SKM-1 (cell line): ENCODE measurements at regions not wholly inside any gene's neighbourhood (a gene's known extent, or its start where the extent isn't known, plus 50 kb on each side); places are given as distances from the start of the nearest gene placed in this dataset.

Experiments
- DNase-seq: peaks from one replicate; lab custom pipeline; 2025; ENCODE audit not compliant: unreplicated experiment; lab: John Stamatoyannopoulos, UW

DNA sequence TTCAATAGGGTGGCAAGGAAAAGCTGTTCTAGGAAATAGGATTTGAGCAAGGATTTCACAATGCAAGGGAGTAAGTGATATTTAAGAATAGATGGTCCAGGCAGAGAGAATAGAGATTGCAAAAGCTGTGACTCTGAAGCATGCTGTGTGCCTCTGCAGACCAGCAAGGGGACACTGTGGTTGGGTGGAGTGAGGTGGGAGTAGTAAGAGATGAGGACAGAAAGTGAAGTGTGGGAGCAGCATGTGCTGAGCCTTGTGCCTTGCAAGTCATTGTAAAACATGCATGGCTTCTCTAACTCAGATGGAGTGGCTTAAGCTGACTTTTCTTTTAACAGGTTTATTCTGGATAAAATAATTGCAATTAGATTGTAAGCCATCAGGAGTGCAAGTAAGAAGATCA lies 442.4 kb downstream of the CCSER2 start:
- no peak for DNase-seq

DNA sequence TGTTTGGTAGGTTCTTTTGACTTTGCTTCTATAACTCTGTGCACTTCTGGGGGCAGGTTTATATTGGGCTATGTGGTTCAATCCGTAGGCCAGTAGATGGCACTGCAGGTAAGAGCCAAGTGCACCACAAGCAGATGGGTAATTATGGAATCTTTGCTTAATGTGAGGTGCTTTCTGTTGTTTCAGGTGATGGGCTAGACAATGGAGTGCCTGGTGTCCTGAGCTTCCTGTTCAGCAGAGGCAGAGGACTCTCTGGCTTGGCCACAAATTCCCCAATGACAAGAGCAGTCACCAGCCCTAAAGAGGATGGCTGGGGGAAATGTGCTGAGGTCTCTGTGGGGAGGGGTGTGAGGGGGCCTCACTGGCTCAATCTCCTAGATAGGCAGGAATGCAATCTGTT lies 455.0 kb downstream of the CCSER2 start:
- no peak for DNase-seq

DNA sequence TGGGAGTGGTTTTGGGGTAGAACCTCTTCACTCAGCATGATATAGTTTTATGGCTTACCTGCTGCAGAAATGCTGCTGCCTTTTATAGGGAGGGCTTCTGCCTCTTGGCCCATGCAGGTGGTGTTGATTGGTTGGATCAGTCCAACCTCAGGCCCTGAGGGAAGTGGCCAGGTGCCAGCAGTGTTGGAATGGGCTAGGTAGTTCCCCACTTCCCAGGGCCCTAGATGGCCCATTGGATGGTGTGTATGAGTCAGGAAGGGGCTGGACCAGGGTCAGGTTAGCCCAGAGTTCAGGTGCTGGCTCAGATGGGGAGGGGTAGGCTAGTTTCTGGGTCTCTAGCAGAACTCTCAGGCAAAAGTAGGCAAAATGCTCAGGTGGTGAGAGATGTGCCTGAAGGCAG lies 455.5 kb downstream of the CCSER2 start:
- DNase-seq: no peak

DNA sequence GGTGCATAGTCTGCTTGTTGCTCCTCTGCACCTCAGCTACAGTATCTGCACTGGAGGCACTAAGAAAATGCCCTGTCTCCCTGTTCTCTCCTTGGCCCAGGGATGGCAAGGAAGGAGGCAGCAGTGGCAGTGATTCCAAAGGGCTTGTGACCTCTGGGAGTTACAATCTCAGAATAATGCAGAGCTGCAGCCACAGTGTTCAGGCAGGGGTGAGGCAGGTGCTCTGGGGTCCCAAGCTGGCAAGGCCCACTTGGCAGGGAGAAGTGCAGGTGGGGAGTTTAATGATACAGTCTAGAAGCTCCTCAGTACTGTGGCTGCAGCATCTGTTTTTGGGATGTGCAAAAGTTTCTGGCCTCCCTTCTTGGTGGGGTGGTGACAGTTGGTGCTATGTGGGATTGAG lies 456.4 kb downstream of the CCSER2 start:
- DNase-seq: no peak

DNA sequence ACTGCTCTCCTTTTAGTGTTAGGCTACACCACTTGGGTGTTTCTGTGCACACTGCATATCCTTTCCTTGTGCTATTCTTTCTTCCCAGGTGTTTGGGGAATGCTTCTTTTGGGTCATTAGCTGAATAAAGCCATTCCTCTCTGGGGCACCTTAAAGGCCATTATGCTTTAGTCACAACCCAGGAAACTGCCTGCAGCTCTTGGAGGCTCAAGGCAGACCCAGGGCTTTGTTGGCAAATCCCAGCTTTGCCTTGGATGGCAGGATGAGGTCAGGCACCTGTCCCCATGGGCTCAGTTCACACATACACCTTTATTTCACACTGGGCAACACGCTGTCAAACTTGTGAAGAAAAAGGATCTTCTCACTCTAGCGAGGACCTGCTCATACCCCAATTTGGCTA lies 460.6 kb downstream of the CCSER2 start:
- DNase-seq: no peak

DNA sequence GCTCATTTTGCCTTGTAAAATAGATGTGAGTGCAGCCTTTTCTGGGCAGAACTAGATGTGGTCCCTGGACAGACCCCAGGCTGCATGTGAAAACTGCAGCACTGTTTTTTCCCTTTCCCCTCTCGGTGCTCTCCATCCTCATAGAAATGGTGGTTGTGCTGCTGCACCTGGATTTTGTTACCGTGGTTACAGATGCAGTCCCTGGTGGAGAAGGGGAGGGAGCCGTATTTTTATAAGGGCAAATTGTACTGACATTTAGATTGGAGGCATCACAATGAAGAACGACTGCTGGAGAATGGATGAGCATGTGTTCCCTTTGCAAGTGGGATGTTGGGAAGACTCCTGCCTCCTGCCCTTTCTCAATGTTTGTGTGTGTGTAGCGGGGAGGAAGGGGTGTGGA lies 469.9 kb downstream of the CCSER2 start:
- DNase-seq: no peak

DNA sequence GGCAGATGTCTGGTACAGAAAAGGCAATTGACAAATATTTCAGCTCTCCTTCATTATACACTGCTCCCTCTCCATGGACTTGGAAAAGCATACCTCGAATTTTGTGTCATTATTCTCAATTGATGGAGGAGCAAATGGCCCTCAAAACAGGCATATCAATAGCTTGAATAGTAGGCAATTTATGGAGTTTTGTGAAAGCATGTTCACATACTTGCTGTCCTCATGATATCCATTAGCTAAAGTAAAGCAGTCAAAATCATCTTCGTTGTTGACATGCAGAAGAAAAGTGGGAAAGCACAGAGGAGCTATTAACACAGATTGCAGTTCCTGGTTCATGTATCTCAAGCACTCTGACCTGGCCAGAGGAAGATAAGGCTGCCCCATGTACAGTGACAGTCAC lies 472.8 kb downstream of the CCSER2 start:
- no peak for DNase-seq

DNA sequence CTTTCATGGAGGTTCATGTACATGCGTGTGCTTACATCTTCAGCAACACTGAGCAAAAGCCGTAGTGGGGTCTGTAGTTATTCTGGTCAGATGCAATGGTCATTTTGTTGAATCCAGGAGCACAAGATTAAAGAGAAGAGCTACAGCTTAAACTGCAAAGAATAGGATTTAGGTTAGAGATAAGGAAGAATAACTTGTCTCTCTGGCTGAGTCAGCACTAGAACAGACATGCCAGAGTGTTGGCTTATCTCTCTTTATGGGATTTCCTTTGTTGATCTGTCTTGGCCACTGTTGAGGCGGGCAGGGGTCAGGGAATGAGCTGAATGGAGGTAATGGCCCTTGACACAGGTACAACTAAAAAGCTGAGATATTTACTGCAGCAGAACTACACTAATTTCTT lies 473.5 kb downstream of the CCSER2 start:
- DNase-seq: no peak

DNA sequence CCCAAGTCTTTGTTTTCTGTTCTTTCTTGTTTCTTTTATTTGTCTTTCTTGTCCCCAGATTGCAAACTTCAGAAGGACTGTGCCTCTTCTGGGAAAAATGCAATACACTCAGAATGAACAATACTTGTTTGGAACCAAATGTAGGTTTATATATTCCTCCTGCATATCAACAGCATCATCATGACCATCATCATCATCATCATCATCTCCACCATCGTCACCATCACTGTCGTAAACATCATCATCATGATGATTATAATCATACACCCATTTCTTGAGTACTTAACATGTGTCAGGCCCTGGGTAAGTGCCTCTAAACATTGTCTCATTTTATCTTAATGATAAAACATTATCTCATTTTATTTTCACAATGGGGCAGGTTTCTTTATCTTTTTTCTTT lies 476.8 kb downstream of the CCSER2 start:
- DNase-seq: no peak

DNA sequence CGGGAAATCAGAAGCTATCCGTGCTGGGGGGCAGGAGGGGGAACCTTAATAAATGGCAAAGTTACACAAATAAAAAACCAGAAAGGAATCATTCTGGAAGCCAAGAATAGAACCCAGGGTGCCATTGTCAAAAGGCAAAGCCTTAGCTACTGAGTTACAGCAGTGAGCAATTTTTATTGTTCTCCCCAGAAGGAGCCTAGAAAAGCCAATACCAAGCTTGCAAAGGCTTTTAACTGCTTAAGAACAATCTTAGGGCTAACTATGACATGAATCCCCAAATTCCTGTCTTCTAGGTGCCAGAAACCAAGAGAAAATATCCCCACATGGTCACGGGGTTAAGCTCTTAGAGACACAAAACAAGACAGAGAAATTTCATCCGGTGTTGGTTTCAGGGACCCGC lies 482.7 kb downstream of the CCSER2 start:
- DNase-seq: no peak

DNA sequence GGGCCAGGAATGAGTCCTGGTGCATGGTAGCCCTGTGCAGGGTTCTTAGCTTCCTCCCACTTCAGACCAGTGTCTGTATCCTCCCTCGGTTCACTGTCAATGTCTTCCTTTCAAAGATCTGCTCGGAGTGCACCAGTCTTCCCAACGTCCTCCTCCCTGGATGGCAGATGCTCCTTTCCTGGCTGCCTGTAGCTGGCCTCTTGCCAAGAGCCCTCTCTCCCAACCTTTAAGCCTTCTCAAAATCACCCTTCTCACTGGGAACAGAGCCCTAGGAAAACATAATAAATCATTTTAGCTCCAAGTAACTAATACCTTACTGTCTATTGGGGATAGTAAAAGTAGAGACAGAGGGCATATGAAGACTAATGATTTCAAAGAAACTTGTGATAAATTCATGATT lies 490.6 kb downstream of the CCSER2 start:
- no peak for DNase-seq

DNA sequence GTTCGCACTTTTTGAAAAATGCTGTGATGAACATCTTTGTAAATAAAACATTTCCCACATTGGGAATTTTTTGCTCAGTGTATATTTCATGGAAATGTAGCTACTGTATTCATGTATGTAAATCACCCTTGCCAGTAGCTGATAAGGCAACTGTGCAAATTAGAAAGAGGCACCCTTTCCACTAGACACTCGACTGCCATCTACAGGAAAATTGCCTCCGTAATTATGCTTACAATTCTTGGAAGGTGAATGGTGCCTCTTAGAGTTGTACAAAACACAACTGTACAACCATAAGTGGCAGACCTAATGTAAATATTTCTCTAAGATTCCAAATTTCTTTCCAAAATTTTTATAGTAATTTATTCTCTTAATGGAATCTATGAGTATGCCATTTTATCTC lies 491.7 kb downstream of the CCSER2 start:
- no peak for DNase-seq

DNA sequence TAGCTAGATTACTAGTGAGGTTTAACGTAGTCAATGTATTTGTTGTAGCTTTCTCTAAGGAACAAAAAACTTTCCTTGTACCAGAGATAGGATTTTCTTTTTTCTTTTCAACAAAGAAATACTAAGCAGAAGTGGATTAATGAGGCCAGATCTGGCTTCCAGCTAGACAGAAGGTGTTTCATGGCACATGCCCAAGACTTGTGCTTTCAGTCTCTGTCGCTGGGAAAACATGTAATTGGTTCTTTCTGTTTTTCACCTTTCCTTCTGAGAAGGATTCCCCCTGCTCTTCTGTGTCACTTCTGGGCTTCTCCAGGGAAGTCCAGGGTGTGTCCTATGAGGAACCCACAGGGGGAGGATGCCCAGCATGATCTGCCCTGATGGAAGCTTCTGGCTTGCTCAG lies 492.2 kb downstream of the CCSER2 start:
- no peak for DNase-seq

DNA sequence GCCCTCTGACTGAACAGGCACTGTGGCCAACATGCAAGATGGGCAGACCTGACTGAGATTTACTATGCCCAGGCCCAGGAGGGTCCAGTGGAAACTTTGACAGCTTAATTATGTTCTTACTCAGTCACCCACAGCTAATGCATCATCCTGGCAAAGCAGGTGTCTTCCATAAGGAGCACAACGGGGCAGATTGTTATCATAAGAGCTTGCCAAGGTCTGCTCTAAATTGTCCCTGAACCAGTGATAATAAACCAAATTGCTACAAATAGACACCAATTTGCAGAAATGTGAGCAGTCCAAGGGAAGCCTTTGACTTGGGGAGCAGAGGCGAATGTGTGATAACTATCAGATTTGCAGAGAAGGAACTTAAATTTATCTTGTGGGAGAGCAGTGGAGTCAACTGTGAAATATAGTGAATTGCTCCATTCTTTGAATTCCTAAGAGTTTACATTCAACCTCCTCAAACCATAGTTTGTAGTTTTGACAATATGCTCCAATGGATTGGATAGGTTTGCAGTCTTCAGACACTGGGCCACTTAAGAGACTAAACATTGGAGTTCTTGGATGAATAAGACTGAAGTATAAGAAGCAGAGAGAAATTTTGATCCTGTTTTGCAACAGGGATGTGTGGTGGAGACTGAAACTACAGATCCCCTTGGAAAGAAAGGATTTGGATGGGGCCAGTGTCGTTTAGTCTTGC lies 494.7 kb downstream of the CCSER2 start:
- DNase-seq: no peak

DNA sequence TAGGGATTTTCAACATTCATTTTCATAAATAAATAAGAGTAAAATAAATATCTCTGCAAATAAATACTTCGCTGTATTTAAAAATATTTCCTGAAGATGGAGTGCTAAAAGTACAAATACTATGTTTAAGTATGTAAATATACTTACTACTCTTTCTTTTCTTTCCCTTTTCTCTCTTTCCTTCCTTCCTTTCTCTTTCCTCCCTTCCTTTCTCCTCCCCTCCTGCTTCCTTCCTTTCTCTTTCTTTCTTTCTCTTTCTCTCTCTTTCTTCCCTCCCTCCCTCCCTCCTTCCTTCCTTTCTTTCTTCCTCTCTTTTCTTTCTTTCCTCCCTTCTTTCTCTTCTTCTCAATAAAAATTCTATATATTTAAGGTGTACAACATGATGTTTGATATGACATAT lies 496.1 kb downstream of the CCSER2 start:
- DNase-seq: no peak

DNA sequence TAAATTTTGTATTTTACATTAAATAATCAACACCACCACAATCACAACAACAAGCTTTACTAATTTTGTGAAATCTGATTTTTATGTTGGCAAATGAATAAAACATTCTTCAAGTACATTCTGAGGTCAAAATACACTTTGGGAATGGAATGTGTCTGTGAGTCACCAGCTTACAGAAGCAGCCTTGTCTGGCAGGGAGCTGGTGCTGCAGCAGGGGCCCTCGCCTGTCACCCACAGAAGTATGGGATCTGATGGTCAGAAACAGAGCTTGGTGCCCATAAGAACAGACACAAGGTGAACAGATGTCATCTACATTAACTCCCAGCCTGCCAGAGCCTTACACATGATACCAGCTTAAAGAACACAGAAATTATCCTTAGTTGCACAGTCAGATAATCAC lies 496.9 kb downstream of the CCSER2 start:
- no peak for DNase-seq

DNA sequence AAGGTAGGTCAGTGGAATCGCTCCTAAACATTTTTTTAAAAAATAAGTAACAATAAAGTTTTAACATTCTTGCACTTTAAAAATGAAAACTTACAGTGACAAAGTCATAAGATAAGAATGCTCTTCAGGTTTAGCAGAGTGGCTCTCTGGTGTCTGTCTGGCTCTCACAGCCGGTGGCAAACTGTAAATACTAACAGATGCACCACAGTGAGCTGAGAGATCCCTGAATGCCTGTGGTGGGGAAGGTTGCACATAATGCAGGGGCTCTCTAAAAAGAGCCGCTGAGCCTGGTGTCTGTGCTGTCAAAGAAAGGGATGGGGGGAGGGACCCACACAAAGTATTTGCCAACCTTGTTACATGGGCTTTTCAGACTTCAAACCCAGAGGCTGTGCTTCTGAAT lies 498.3 kb downstream of the CCSER2 start:
- no peak for DNase-seq

DNA sequence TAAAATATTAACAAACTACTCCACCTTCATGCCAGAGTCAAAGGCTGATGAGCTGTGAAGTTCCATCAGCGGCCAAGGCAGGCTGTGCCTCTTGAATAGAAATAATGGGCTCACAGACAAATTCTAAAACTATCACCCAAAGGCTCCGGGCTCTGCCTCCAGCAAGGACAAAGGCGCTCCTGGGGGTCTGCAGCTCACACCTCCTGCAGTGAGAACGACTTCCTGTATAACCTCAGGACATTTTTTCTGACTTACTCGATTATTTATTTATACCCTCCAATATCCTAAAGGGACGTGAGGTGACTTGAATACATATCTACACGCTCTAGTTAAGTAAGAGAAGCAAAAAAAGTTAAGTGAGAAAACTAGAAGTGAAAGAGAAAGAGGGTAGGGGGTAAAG lies 500.7 kb downstream of the CCSER2 start:
- DNase-seq: no peak

DNA sequence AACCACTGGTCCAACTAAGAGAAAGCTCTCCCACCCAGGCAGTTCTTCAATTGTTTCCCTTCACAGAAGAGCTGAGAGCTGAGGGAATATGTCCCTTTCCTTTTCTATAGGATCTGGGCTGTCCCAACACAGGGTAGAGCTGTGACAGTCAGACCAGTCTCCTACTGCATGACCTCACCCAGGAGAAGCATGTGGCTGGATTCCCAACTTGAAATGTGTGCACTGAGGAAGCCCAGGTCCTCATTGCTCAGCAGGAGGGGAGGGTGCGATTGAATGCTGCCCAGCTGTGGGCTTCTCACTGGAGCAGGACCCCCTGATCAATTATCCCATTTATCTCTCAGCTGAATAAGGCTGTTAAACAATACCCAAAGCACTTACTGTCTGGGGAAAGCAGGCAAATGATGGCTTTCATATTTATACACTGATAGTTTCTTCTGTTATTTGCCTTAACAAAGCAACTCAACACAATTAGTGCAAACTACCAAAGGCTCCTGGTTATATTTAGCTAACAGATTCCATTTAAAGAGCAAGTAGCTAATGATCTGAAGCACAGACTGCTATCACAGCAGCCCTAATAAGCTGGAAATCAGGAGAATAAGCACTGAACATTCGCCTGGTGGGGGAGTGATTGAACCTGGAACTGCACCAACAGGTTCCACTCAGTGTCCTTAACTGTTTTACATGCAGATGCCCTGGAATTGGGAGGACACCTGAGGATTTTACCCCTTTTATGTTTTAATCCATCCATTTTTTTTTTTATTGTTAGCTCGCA lies 508.8 kb downstream of the CCSER2 start:
- DNase-seq: no peak

DNA sequence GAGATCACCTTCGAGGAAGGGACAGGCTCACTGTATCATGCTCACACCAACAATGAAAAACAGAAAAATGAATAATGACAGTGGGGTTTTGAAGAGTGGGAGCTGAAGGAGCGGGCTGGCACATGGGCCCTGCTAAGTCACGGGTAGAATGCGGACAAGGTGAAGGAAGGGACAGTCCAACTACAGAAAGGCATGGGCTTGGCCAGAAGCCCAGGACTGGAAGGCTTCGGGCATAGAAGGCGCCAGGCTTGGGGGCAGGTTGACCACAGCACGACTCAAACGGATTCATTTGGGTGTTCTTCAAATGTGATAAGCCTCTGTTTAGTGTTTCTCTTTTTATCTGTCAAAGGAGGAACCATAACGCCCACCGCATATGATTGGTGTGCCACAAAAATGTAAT lies 509.5 kb downstream of the CCSER2 start:
- no peak for DNase-seq

DNA sequence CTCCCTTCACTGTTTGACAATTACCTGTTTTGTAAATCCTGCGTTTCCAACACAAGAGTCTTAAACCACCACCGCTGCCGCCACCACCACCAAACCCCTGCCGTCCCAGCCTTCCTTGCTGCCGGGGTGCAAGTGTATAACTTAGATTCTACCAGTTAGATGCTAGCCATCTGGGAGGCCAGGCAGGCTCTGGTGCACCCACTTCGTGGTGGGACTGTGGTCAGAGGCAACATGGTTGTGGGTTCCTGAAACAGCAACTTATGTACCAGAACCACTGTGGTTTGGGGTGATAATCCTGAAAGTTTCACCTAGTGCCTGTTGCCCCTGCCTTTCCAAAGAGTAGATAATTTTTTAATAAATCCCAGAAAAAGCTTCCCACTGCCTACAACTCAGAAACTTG lies 510.5 kb downstream of the CCSER2 start:
- DNase-seq: no peak

DNA sequence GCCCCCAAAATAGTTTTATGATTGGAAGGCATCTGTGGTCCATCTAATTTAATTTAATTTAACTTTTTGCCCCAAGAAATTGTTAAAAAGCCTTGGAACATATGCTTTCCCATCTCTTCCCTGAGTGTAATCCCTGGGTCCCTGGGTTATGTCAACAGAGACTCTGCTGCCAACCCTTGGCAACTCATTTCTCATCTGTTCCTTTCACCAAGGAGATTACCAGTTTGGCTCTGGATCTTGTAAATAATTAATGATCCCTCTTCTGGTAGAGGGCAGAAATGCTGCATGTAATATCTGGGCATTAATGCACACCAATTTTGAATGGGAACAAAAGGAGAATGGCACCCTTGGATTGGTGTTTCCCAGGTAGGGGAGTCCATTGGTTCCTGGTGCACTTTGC lies 514.2 kb downstream of the CCSER2 start:
- DNase-seq: no peak

DNA sequence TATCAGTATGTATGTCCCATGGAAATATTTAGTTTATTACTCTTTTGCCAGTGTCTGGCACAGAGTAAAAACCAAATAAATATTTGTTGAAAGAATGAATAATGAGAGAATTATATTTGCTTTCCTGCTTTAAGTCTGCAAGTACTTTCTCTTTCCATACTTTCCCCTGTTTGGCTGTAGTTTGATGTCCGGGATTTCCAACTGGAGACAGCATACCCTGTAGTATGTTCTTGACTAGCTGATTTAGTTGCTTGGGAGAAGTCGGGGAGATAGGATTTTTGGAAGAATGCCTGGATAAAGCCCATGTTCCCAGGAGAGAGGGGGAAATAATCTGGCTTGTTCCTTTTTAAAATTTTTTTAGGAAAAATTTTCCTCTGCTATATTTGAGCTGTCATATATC lies 516.1 kb downstream of the CCSER2 start:
- no peak for DNase-seq
